Colonic mucosa (tissue), 4 donors: ENCODE measurements at regions not wholly inside any gene's neighbourhood (a gene's known extent, or its start where the extent isn't known, plus 50 kb on each side); places are given as distances from the start of the nearest gene placed in this dataset.
"Not testable (repeated sequence)": the region's sequence is repeated elsewhere in the genome, so short reads cannot be mapped to it uniquely, and the experiment has no call there.

Experiments
- DNase-seq: peaks from one replicate; pipeline ENCODE4 v3.0.0-alpha.2; 2020
- H3K27ac ChIP-seq: fragments of 200-600 bp; one replicate; pipeline ENCODE4 v1.8.0; 2021
- H3K27me3 ChIP-seq: fragments of 200-600 bp; one replicate; pipeline ENCODE4 v1.8.0; 2021
- H3K36me3 ChIP-seq: fragments of 200-600 bp; one replicate; pipeline ENCODE4 v1.8.0; 2021
- H3K4me1 ChIP-seq: fragments of 200-600 bp; one replicate; pipeline ENCODE4 v1.8.0; 2021; ENCODE audit warnings: mild to moderate bottlenecking
- H3K4me3 ChIP-seq: fragments of 200-600 bp; one replicate; pipeline ENCODE4 v1.8.0; 2021
- H3K9ac ChIP-seq, 2 donors: one replicate each; pipeline ENCODE4 v1.7.0; 2013; ENCODE audit warnings: control low read depth in 2 of 2, low read depth in 2 of 2, low read length in 2 of 2
- H3K9me3 ChIP-seq: fragments of 200-600 bp; one replicate; pipeline ENCODE4 v1.8.0; 2021
- CTCF ChIP-seq: fragments of 200-600 bp; IDR thresholded peaks from one replicate; pipeline ENCODE4 v1.8.0; 2022; ENCODE audit warnings: antibody characterized with exemption, mild to moderate bottlenecking
- intact Hi-C: fragments of 100-400 bp; cut with DNase I; formaldehyde crosslinking; loops from one replicate; pipeline ENCODE4 v1.14.1; 2022
- donor health status: healthy.
- donor health status: DM: no; HTN: no; CAD: no.
- donor health status: DM: no; HTN: no; CAD: no.

GRCh38 chr5:87524217-87524616 lies 111.5 kb upstream of the CCNH start:
- no peak for DNase-seq
- Histone ChIP-seq H3K36me3 (no peaks in the 10 kb centered on the region), H3K27me3 (no peaks in the 10 kb centered on the region), H3K4me3 (no peak overlapping the region), H3K9ac (no peak overlapping the region), H3K9me3 (no peaks in the 10 kb centered on the region), H3K4me1 (no peaks in the 10 kb centered on the region), H3K27ac (no peak overlapping the region)
- intact Hi-C loops: no loop called here
- TF ChIP-seq CTCF: no peak

- H3K4me3 ChIP-seq, H3K27ac ChIP-seq, H3K9me3 ChIP-seq, H3K36me3 ChIP-seq, H3K9ac ChIP-seq, H3K27me3 ChIP-seq, intact Hi-C loops, DNase-seq, H3K4me1 ChIP-seq: not testable (repeated sequence)
Observed at GRCh38 chr5:87511778-87512177, 99.0 kb upstream of the CCNH start.

GRCh38 chr5:87503004-87503403 lies 90.3 kb upstream of the CCNH start:
- Histone ChIP-seq H3K9me3 (no peaks in the 10 kb centered on the region), H3K9ac (no peak overlapping the region), H3K27ac (no peak overlapping the region), H3K36me3 (no peaks in the 10 kb centered on the region), H3K4me1 (no peaks in the 10 kb centered on the region), H3K27me3 (no peaks in the 10 kb centered on the region), H3K4me3 (no peak overlapping the region)
- no peak for TF ChIP-seq CTCF
- intact Hi-C loops: no loop called here
- DNase-seq: no peak

- no peak overlapping the region for H3K27ac ChIP-seq
- intact Hi-C loops: no loop called here
- H3K4me3 ChIP-seq: no peak overlapping the region
- no peaks in the 10 kb centered on the region for H3K4me1 ChIP-seq
- TF ChIP-seq CTCF: no peak
- H3K9ac ChIP-seq: no peak overlapping the region
- H3K36me3 ChIP-seq: no peaks in the 10 kb centered on the region
- H3K9me3 ChIP-seq: no peaks in the 10 kb centered on the region
- no peak for DNase-seq
- no peaks in the 10 kb centered on the region for H3K27me3 ChIP-seq
Observed at GRCh38 chr5:87499478-87500410, 87.0 kb upstream of the CCNH start.
